HG03457 (cell line): ENCODE measurements at regions not wholly inside any gene's neighbourhood (a gene's known extent, or its start where the extent isn't known, plus 50 kb on each side); places are given as distances from the start of the nearest gene placed in this dataset.

ENCODE experiments used
- ATAC-seq: cut with Tn5 transposase; IDR thresholded peaks from one replicate; pipeline ENCODE4 v1.9.1; 2021; ENCODE audit warnings: moderate number of reproducible peaks; ENCODE audit not compliant: unreplicated experiment

GRCh38 chr4:53654300-53654758 lies 63.0 kb upstream of the LNX1 start:
- ATAC-seq: no peak

GRCh38 chr4:53653484-53654053 lies 62.3 kb upstream of the LNX1 start:
- ATAC-seq: peak; percentile 56

GRCh38 chr4:53651156-53651735 lies 60.0 kb upstream of the LNX1 start:
- no peak for ATAC-seq

GRCh38 chr4:53649357-53649756 lies 58.1 kb upstream of the LNX1 start:
- no peak for ATAC-seq

- no peak for ATAC-seq
These were observed 56.3 kb upstream of the LNX1 start for GRCh38 chr4:53647547-53647946.

GRCh38 chr4:53646795-53647194 lies 55.5 kb upstream of the LNX1 start:
- ATAC-seq: no peak

GRCh38 chr4:53645108-53645507 lies 53.8 kb upstream of the LNX1 start:
- no peak for ATAC-seq

GRCh38 chr4:53644607-53645006 lies 53.3 kb upstream of the LNX1 start:
- no peak for ATAC-seq
